ENCODE measurements at regions not wholly inside any gene's neighbourhood (a gene's known extent, or its start where the extent isn't known, plus 50 kb on each side); places are given as distances from the start of the nearest gene placed in this dataset.

GRCh38 chr2:236452238-236452637, 117.4 kb upstream of the ACKR3 start:
- DNase-seq (ENCODE audit: low read depth), result no peak
- no peak for TF ChIP-seq CTCF (conservative IDR thresholded peaks at IDR 0.05; ENCODE audit: control insufficient read depth, insufficient read depth, low read depth, low read length)
- no peak overlapping the region for H3K4me3 ChIP-seq (ENCODE audit: control insufficient read depth, low read depth, low read length)

- no peak overlapping the region for H3K4me3 ChIP-seq (ENCODE audit: control insufficient read depth, low read depth, low read length)
- no peak for TF ChIP-seq CTCF (conservative IDR thresholded peaks at IDR 0.05; ENCODE audit: control insufficient read depth, insufficient read depth, low read depth, low read length)
- no peak for DNase-seq (ENCODE audit: low read depth)
Observed at GRCh38 chr2:236454076-236454475, 115.5 kb upstream of the ACKR3 start.

GRCh38 chr2:236459393-236459792, 110.2 kb upstream of the ACKR3 start:
- no peak overlapping the region for H3K4me3 ChIP-seq (ENCODE audit: control insufficient read depth, low read depth, low read length)
- DNase-seq (ENCODE audit: low read depth), result no peak
- no peak for TF ChIP-seq CTCF (conservative IDR thresholded peaks at IDR 0.05; ENCODE audit: control insufficient read depth, insufficient read depth, low read depth, low read length)

GRCh38 chr2:236464140-236464539, 105.5 kb upstream of the ACKR3 start:
- H3K4me3 ChIP-seq (ENCODE audit: control insufficient read depth, low read depth, low read length), result no peak overlapping the region
- no peak for TF ChIP-seq CTCF (conservative IDR thresholded peaks at IDR 0.05; ENCODE audit: control insufficient read depth, insufficient read depth, low read depth, low read length)
- peak; percentile 17 for DNase-seq (ENCODE audit: low read depth)

GRCh38 chr2:236472720-236473495, 96.7 kb upstream of the ACKR3 start:
- H3K4me3 ChIP-seq (ENCODE audit: control insufficient read depth, low read depth, low read length), result no peak overlapping the region
- DNase-seq (ENCODE audit: low read depth), result no peak
- TF ChIP-seq CTCF (conservative IDR thresholded peaks at IDR 0.05; ENCODE audit: control insufficient read depth, insufficient read depth, low read depth, low read length), result no peak

GRCh38 chr2:236473691-236474090, 95.9 kb upstream of the ACKR3 start:
- TF ChIP-seq CTCF (conservative IDR thresholded peaks at IDR 0.05; ENCODE audit: control insufficient read depth, insufficient read depth, low read depth, low read length), result no peak
- no peak overlapping the region for H3K4me3 ChIP-seq (ENCODE audit: control insufficient read depth, low read depth, low read length)
- DNase-seq (ENCODE audit: low read depth), result no peak

Data from fibroblast of mammary gland (primary cell).